Loucy (cell line): ENCODE measurements at regions not wholly inside any gene's neighbourhood (a gene's known extent, or its start where the extent isn't known, plus 50 kb on each side); places are given as distances from the start of the nearest gene placed in this dataset.

Experiments
- H2AFZ ChIP-seq: fragments of 200-600 bp; sonication (generic); 2 replicates; pipeline ENCODE4 v1.6.0; 2016; ENCODE audit warnings: antibody characterized with exemption, mild to moderate bottlenecking, low read length, moderate library complexity
- H3F3A ChIP-seq: fragments of 200-600 bp; 2 replicates; pipeline ENCODE4 v1.6.0; 2016; ENCODE audit warnings: antibody characterized with exemption, low read depth, mild to moderate bottlenecking
- H3K27me3 ChIP-seq: fragments of 200-600 bp; sonication (generic); 2 replicates; pipeline ENCODE4 v1.6.1; 2014; ENCODE audit warnings: low read length, mild to moderate bottlenecking; ENCODE audit not compliant: insufficient read depth, poor library complexity, severe bottlenecking
- H3K36me3 ChIP-seq: fragments of 200-600 bp; sonication (generic); 2 replicates; pipeline ENCODE4 v1.6.1; 2016; ENCODE audit warnings: low read length; ENCODE audit not compliant: insufficient read depth
- H3K4me1 ChIP-seq: fragments of 200-600 bp; sonication (generic); 2 replicates; pipeline ENCODE4 v1.5.1; 2014; ENCODE audit warnings: low read length, mild to moderate bottlenecking; ENCODE audit not compliant: insufficient read depth, poor library complexity, severe bottlenecking
- H3K4me2 ChIP-seq: fragments of 200-600 bp; sonication (generic); 2 replicates; pipeline ENCODE4 v1.6.0; 2014; ENCODE audit warnings: antibody characterized with exemption, low read length, low read depth, mild to moderate bottlenecking; ENCODE audit not compliant: poor library complexity, severe bottlenecking
- H3K4me3 ChIP-seq: fragments of 200-600 bp; sonication (generic); 2 replicates; pipeline ENCODE4 v1.5.1; 2014; ENCODE audit warnings: low read length, mild to moderate bottlenecking, mixed read lengths; ENCODE audit not compliant: poor library complexity, severe bottlenecking
- H3K79me2 ChIP-seq: fragments of 200-600 bp; sonication (generic); 2 replicates; pipeline ENCODE4 v1.6.1; 2014; ENCODE audit warnings: low read length; ENCODE audit not compliant: insufficient read depth
- H3K9ac ChIP-seq: fragments of 200-600 bp; sonication (generic); 2 replicates; pipeline ENCODE4 v1.6.0; 2014; ENCODE audit warnings: mild to moderate bottlenecking, low read depth, low read length, moderate library complexity; ENCODE audit not compliant: poor library complexity, severe bottlenecking
- H3K9me2 ChIP-seq: fragments of 200-600 bp; sonication (generic); replicated peaks from 2 replicates; pipeline ENCODE4 v1.6.1; 2016; ENCODE audit warnings: low read depth, low read length, mixed read lengths
- H3K9me3 ChIP-seq: fragments of 200-600 bp; sonication (generic); 2 replicates; pipeline ENCODE4 v1.6.1; 2014; ENCODE audit warnings: mild to moderate bottlenecking, antibody characterized with exemption, low read length, low read depth; ENCODE audit not compliant: insufficient read depth
- H4K20me1 ChIP-seq: fragments of 200-600 bp; sonication (generic); 2 replicates; pipeline ENCODE4 v1.6.0; 2014; ENCODE audit warnings: antibody characterized with exemption, low read length, mild to moderate bottlenecking; ENCODE audit not compliant: insufficient read depth, poor library complexity, severe bottlenecking
- EZH2phosphoT487 ChIP-seq: fragments of 200-600 bp; IDR thresholded peaks from 2 replicates; pipeline ENCODE4 v1.6.1; 2018; ENCODE audit warnings: antibody characterized with exemption, mild to moderate bottlenecking, moderate library complexity, borderline replicate concordance
- TF ChIP-seq, protein P1 (sequence below): fragments of 200-600 bp; sonication (generic); conservative IDR thresholded peaks from 2 replicates; pipeline ENCODE4 v1.5.1; 2014; ENCODE audit warnings: mild to moderate bottlenecking, antibody characterized with exemption, low read length

- no peaks in the 10 kb centered on the region for H3K9me2 ChIP-seq
- no peak overlapping the region for H3K4me2 ChIP-seq
- TF ChIP-seq EZH2phosphoT487: no peak
- TF ChIP-seq, protein P1, sequence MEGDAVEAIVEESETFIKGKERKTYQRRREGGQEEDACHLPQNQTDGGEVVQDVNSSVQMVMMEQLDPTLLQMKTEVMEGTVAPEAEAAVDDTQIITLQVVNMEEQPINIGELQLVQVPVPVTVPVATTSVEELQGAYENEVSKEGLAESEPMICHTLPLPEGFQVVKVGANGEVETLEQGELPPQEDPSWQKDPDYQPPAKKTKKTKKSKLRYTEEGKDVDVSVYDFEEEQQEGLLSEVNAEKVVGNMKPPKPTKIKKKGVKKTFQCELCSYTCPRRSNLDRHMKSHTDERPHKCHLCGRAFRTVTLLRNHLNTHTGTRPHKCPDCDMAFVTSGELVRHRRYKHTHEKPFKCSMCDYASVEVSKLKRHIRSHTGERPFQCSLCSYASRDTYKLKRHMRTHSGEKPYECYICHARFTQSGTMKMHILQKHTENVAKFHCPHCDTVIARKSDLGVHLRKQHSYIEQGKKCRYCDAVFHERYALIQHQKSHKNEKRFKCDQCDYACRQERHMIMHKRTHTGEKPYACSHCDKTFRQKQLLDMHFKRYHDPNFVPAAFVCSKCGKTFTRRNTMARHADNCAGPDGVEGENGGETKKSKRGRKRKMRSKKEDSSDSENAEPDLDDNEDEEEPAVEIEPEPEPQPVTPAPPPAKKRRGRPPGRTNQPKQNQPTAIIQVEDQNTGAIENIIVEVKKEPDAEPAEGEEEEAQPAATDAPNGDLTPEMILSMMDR: no peak
- H3K4me3 ChIP-seq: no peak overlapping the region
- H4K20me1 ChIP-seq: no peaks in the 10 kb centered on the region
- H3F3A ChIP-seq: no peaks in the 10 kb centered on the region
- no peaks in the 10 kb centered on the region for H3K79me2 ChIP-seq
- H3K4me1 ChIP-seq: no peaks in the 10 kb centered on the region
- peaks cover 4% of the 10 kb centered on the region; the same call in 1 of the 2 replicates for H3K9me3 ChIP-seq
- no peaks in the 10 kb centered on the region for H3K36me3 ChIP-seq
- no peak overlapping the region for H2AFZ ChIP-seq
- H3K9ac ChIP-seq: no peak overlapping the region
- no peaks in the 10 kb centered on the region for H3K27me3 ChIP-seq
Measured at GRCh38 chr17:22506861-22507260, 814.5 kb downstream of the KCNJ18 start.

GRCh38 chr17:22507823-22508222, 815.5 kb downstream of the KCNJ18 start:
- Histone ChIP-seq H3K36me3 (no peaks in the 10 kb centered on the region), H3K27me3 (no peaks in the 10 kb centered on the region), H2AFZ (no peak overlapping the region), H3K4me1 (no peaks in the 10 kb centered on the region), H3F3A (no peaks in the 10 kb centered on the region), H3K9me3 (peaks cover 5% of the 10 kb centered on the region; the same call in 1 of the 2 replicates), H3K9ac (no peak overlapping the region), H3K9me2 (no peaks in the 10 kb centered on the region), H4K20me1 (no peaks in the 10 kb centered on the region), H3K4me2 (no peak overlapping the region), H3K4me3 (no peak overlapping the region), H3K79me2 (no peaks in the 10 kb centered on the region)
- TF ChIP-seq, protein P1: no peak
- no peak for TF ChIP-seq EZH2phosphoT487

DNA sequence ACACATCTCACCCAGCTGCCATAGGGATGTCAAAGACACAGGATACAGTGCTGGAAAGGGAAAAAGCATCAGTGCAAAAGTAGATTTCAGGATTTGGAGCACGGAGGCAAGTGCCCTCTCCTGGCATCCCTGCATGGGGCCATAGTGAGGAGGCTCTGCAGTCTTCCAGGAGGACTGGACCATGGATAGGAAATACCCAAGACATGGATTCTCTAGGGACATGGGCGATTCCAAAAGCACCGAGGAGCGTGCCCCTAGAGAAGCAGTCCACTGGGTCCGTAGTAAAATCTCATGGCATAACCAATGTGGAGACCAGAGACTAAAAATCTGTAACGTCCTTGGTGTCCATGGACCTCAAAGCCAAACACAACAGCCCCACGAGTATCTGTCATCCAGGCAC, 818.2 kb downstream of the KCNJ18 start:
- H3K9ac ChIP-seq: no peak overlapping the region
- no peaks in the 10 kb centered on the region for H3K36me3 ChIP-seq
- no peaks in the 10 kb centered on the region for H3K4me1 ChIP-seq
- H3K4me2 ChIP-seq: no peak overlapping the region
- no peaks in the 10 kb centered on the region for H3K79me2 ChIP-seq
- no peaks in the 10 kb centered on the region for H3K9me2 ChIP-seq
- TF ChIP-seq, protein P1: no peak
- TF ChIP-seq EZH2phosphoT487: no peak
- H2AFZ ChIP-seq: no peak overlapping the region
- H3F3A ChIP-seq: no peaks in the 10 kb centered on the region
- H3K4me3 ChIP-seq: no peak overlapping the region
- no peaks in the 10 kb centered on the region for H4K20me1 ChIP-seq
- no peaks in the 10 kb centered on the region for H3K27me3 ChIP-seq
- peaks cover 5% of the 10 kb centered on the region; the same call in 1 of the 2 replicates for H3K9me3 ChIP-seq
